ENCODE measurements at regions not wholly inside any gene's neighbourhood (a gene's known extent, or its start where the extent isn't known, plus 50 kb on each side); places are given as distances from the start of the nearest gene placed in this dataset.

DNA sequence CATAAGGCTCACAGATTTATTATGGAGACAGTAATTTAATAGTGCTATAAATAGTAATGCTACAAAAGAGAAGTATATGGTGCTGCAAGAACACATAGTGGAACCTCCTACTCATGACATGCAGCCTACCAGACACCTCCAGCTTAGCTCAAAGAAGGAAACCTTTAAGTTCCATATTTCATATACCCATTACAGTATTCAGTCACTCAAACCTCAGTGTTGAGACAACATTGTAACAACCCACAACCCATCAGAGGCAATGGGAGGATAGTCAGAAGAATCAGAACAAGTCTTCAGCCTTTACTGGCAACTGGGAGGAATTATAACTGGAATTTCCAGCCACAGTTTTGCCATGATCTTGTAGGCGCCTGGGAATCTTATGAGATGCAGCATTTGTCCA, 186.3 kb upstream of the VSTM2A start:
- TF ChIP-seq POLR2A (IDR thresholded peaks at IDR 0.05; ENCODE audit: low read depth, low read length), result no peak
- TF ChIP-seq POLR2AphosphoS5 (IDR thresholded peaks at IDR 0.05; ENCODE audit: low read depth, low read length), result no peak
